ENCODE measurements at regions not wholly inside any gene's neighbourhood (a gene's known extent, or its start where the extent isn't known, plus 50 kb on each side); places are given as distances from the start of the nearest gene placed in this dataset.

GRCh38 chr4:60173103-60173502 is 1027.0 kb upstream of the ADGRL3 start:
- H3K9me3 ChIP-seq = peaks cover 0 to 11% (median 3%) of the 10 kb centered on the region in 4 donors
- no peak overlapping the region for H3K4me3 ChIP-seq
- H3K27me3 ChIP-seq = no peaks in the 10 kb centered on the region
- TF ChIP-seq POLR2A (IDR thresholded peaks at IDR 0.05) (no peak), CTCF (IDR thresholded peaks at IDR 0.05) (no peak)
- H3K27ac ChIP-seq = no peak overlapping the region
- intact Hi-C loops (cut with DNase I; ENCODE audit: low total_unique reads) = no loop called here
- no peak for DNase-seq
- no peaks in the 10 kb centered on the region for H3K4me1 ChIP-seq
- no peaks in the 10 kb centered on the region for H3K36me3 ChIP-seq

GRCh38 chr4:60173718-60174117 is 1026.4 kb upstream of the ADGRL3 start:
- Histone ChIP-seq H3K9me3 (peaks cover 0 to 11% (median 3%) of the 10 kb centered on the region in 4 donors), H3K4me1 (no peaks in the 10 kb centered on the region), H3K27ac (no peak overlapping the region), H3K36me3 (no peaks in the 10 kb centered on the region), H3K27me3 (no peaks in the 10 kb centered on the region), H3K4me3 (no peak overlapping the region)
- TF ChIP-seq POLR2AphosphoS5 (IDR thresholded peaks at IDR 0.05) (no peak), EP300 (IDR thresholded peaks at IDR 0.05) (no peak), POLR2A (IDR thresholded peaks at IDR 0.05) (no peak), CTCF (IDR thresholded peaks at IDR 0.05) (no peak)
- no peak for DNase-seq
- intact Hi-C loops (cut with DNase I; ENCODE audit: low total_unique reads) = no loop called here
- WGBS, 5 donors = 81 to 93% (median 91%) methylated on average over 3 to 5 of the region's 5 CpGs

GRCh38 chr4:60175241-60175640 is 1024.9 kb upstream of the ADGRL3 start:
- DNase-seq = no peak
- Histone ChIP-seq H3K36me3 (no peaks in the 10 kb centered on the region), H3K4me3 (no peak overlapping the region), H3K27me3 (no peaks in the 10 kb centered on the region), H3K9me3 (peaks cover 0 to 11% (median 3%) of the 10 kb centered on the region in 4 donors), H3K4me1 (no peaks in the 10 kb centered on the region), H3K27ac (no peak overlapping the region)
- TF ChIP-seq EP300 (IDR thresholded peaks at IDR 0.05) = no peak
- TF ChIP-seq POLR2AphosphoS5 (IDR thresholded peaks at IDR 0.05) = no peak
- TF ChIP-seq CTCF (IDR thresholded peaks at IDR 0.05) = no peak
- TF ChIP-seq POLR2A (IDR thresholded peaks at IDR 0.05) = no peak
- 31 to 78% (median 67%) methylated on average over 1 of the region's 1 CpG for WGBS, 5 donors
- intact Hi-C loops (cut with DNase I; ENCODE audit: low total_unique reads) = no loop called here

GRCh38 chr4:60187428-60187827 is 1012.7 kb upstream of the ADGRL3 start:
- Histone ChIP-seq H3K4me3 (no peak overlapping the region), H3K36me3 (no peaks in the 10 kb centered on the region), H3K27me3 (no peaks in the 10 kb centered on the region), H3K9me3 (peaks cover 0 to 8% (median 2%) of the 10 kb centered on the region in 4 donors), H3K27ac (no peak overlapping the region), H3K4me1 (no peaks in the 10 kb centered on the region)
- TF ChIP-seq CTCF (IDR thresholded peaks at IDR 0.05) (no peak), POLR2A (IDR thresholded peaks at IDR 0.05) (no peak), POLR2AphosphoS5 (IDR thresholded peaks at IDR 0.05) (no peak), EP300 (IDR thresholded peaks at IDR 0.05) (no peak)
- intact Hi-C loops (cut with DNase I; ENCODE audit: low total_unique reads) = no loop called here
- WGBS, 5 donors = 71 to 97% (median 95%) methylated on average over 1 to 3 of the region's 3 CpGs
- no peak for DNase-seq
